K562 (cell line): ENCODE measurements at regions not wholly inside any gene's neighbourhood (a gene's known extent, or its start where the extent isn't known, plus 50 kb on each side); places are given as distances from the start of the nearest gene placed in this dataset.

Experiments used
- ATAC-seq: fragments of 200-7000 bp; cut with Tn5 transposase; 3 replicates; pipeline ENCODE4 v1.9.1; 2020; ENCODE audit warnings: moderate library complexity
- BruUV-seq: library from RNA; stranded (reverse); fragments of 400-500 nt; replicated peaks from 2 replicates; lab custom pipeline; 2021; lab: Mats Ljungman, UMichigan
- CTCF ChIA-PET: fragments of 300-600 bp; formaldehyde crosslinking; extraction: SDS; loops from one replicate; lab custom pipeline; 2021; ENCODE audit warnings: low intra/inter-chr PET ratio; lab: Yijun Ruan, JAX
- POLR2A ChIA-PET: fragments of 300-600, 350-650 bp; sonication (Branson Sonifier 250); formaldehyde crosslinking; extraction: SDS; loops from one replicate; lab custom pipeline; 2021; ENCODE audit warnings: antibody characterized with exemption, inconsistent platforms; lab: Yijun Ruan, JAX
- DNase-seq, 4 experiments: peaks; one replicate each; pipeline versions ENCODE4 v3.0.0 to v3.0.0-alpha.2; 2011 to 2018; ENCODE audit warnings: low spot score in 3 of 4, mixed read lengths in 3 of 4; ENCODE audit errors: extremely low read depth in 1 of 4
- FAIRE-seq: peaks from 2 replicates; lab custom pipeline; 2011; peaks lifted over from hg19 to GRCh38; lab: Jason Lieb, UNC
- H2AFZ ChIP-seq: 2 replicates; pipeline ENCODE4 v1.6.0; 2011; ENCODE audit warnings: low read depth, low read length, control low read depth, inconsistent platforms
- H3K27ac ChIP-seq: fragments of 200-600 bp; 3 replicates; pipeline ENCODE4 v1.8.0; 2011; ENCODE audit warnings: low read depth, mild to moderate bottlenecking, control low read depth, inconsistent platforms, low read length, moderate library complexity, mixed read lengths; ENCODE audit errors: extremely low read depth
- H3K27me3 ChIP-seq, 2 experiments: fragments of 300-600 bp in 1 of 2; 2 replicates in 1 of 2; 3 replicates in 1 of 2; pipeline versions ENCODE4 v1.6.0 to v1.8.0; 2011; ENCODE audit warnings: inconsistent platforms in 2 of 2, low read length in 2 of 2, mild to moderate bottlenecking in 1 of 2, mixed read lengths in 1 of 2, moderate library complexity in 1 of 2; ENCODE audit not compliant: control insufficient read depth in 2 of 2, insufficient read depth in 2 of 2
- H3K36me3 ChIP-seq: fragments of 300-600 bp; 3 replicates; pipeline ENCODE4 v1.8.0; 2011; ENCODE audit warnings: mild to moderate bottlenecking, low read length, inconsistent platforms; ENCODE audit not compliant: control insufficient read depth, insufficient read depth
- H3K4me1 ChIP-seq, 2 experiments: fragments of 200-600 bp in 1 of 2; replicated peaks in 1 of 2; 2 replicates in 1 of 2; 3 replicates in 1 of 2; pipeline versions ENCODE4 v1.5.1 to v1.8.0; 2011; ENCODE audit warnings: inconsistent platforms in 2 of 2, low read length in 2 of 2, mild to moderate bottlenecking in 1 of 2, mixed read lengths in 1 of 2, moderate library complexity in 1 of 2; ENCODE audit not compliant: control insufficient read depth in 2 of 2, insufficient read depth in 2 of 2
- H3K4me2 ChIP-seq: 2 replicates; pipeline ENCODE4 v1.6.1; 2011; ENCODE audit warnings: low read length, control low read depth, inconsistent platforms, mixed read lengths; ENCODE audit not compliant: insufficient read depth
- H3K4me3 ChIP-seq: fragments of 200-600 bp; sonication (generic), shearing (Covaris generic); 2 replicates; pipeline ENCODE4 v1.5.1; 2016; ENCODE audit warnings: control low read depth, inconsistent platforms
- H3K79me2 ChIP-seq: fragments of 200-600 bp; 3 replicates; pipeline ENCODE4 v1.8.0; 2011; ENCODE audit warnings: low read length, inconsistent platforms; ENCODE audit not compliant: control insufficient read depth, insufficient read depth
- H3K9ac ChIP-seq, 2 experiments: 2 replicates each; pipeline versions ENCODE4 v1.6.0 to v1.6.1; 2011; ENCODE audit warnings: low read depth in 2 of 2, low read length in 2 of 2, control low read depth in 1 of 2, inconsistent platforms in 1 of 2, mild to moderate bottlenecking in 1 of 2, mixed read lengths in 1 of 2; ENCODE audit not compliant: insufficient read depth in 1 of 2
- H3K9me1 ChIP-seq: one replicate; pipeline ENCODE4 v1.6.0; 2011; ENCODE audit warnings: inconsistent platforms, mild to moderate bottlenecking, low read length, moderate library complexity; ENCODE audit not compliant: control insufficient read depth, insufficient read depth
- H3K9me3 ChIP-seq: replicated peaks from 2 replicates; pipeline ENCODE4 v1.5.1; 2011; ENCODE audit warnings: low read depth, low read length, inconsistent platforms; ENCODE audit not compliant: control insufficient read depth, insufficient read depth
- H4K20me1 ChIP-seq: replicated peaks from 2 replicates; pipeline ENCODE4 v1.6.1; 2011; ENCODE audit warnings: low read length, inconsistent platforms, mixed read lengths; ENCODE audit not compliant: control insufficient read depth, insufficient read depth
- ELF4 ChIP-seq: fragments of 450-650 bp; formaldehyde crosslinking; IDR thresholded peaks from 2 replicates; pipeline ENCODE4 v1.4.0; 2022; ENCODE audit warnings: missing genetic modification characterization
- ERF ChIP-seq: fragments of 450-650 bp; formaldehyde crosslinking; IDR thresholded peaks from 2 replicates; pipeline ENCODE4 v1.4.0; 2020; ENCODE audit warnings: mild to moderate bottlenecking, mixed read lengths
- HEY1 ChIP-seq: fragments of 250-450 bp; sonication (Bioruptor Pico); IDR thresholded peaks from 2 replicates; pipeline ENCODE4 v1.5.0; 2020; ENCODE audit warnings: mild to moderate bottlenecking, moderate library complexity, borderline replicate concordance
- POLR3A ChIP-seq: IDR thresholded peaks from 2 replicates; pipeline ENCODE4 v1.6.1; 2011; ENCODE audit warnings: borderline replicate concordance, mild to moderate bottlenecking, moderate library complexity; ENCODE audit not compliant: insufficient read length, insufficient read depth; ENCODE audit errors: extremely low read depth
- RHOXF2B ChIP-seq: fragments of 250-450 bp; sonication (Bioruptor Pico); conservative IDR thresholded peaks from 2 replicates; pipeline ENCODE4 v1.5.1; 2021
- SMARCA5 ChIP-seq: fragments of 450-650 bp; IDR thresholded peaks from 2 replicates; pipeline ENCODE4 v1.6.1; 2016
- SMC3 ChIP-seq: conservative IDR thresholded peaks from 2 replicates; pipeline ENCODE4 v1.6.1; 2011; ENCODE audit warnings: low read depth, low read length, improper control_type of control experiment; ENCODE audit not compliant: insufficient read depth
- THRAP3 ChIP-seq: fragments of 450-650 bp; IDR thresholded peaks from 2 replicates; pipeline ENCODE4 v1.6.1; 2016; ENCODE audit warnings: mild to moderate bottlenecking, inconsistent platforms, borderline replicate concordance
- ZNF124 ChIP-seq: sonication (generic); formaldehyde crosslinking; IDR thresholded peaks from 2 replicates; pipeline ENCODE4 v1.8.1; 2022; ENCODE audit warnings: missing genetic modification reagents
- ZNF140 ChIP-seq: fragments of 250-450 bp; sonication (Bioruptor Pico); IDR thresholded peaks from 2 replicates; pipeline ENCODE4 v1.8.0; 2021; ENCODE audit warnings: moderate library complexity, mild to moderate bottlenecking, inconsistent platforms
- ZNF311 ChIP-seq: fragments of 250-450 bp; sonication (Bioruptor Pico); IDR thresholded peaks from 2 replicates; pipeline ENCODE4 v1.4.0; 2020; ENCODE audit warnings: mild to moderate bottlenecking, moderate library complexity
- ZNF324 ChIP-seq: fragments of 250-450 bp; sonication (Bioruptor Pico); IDR thresholded peaks from 2 replicates; pipeline ENCODE4 v1.4.0; 2020; ENCODE audit warnings: mild to moderate bottlenecking
- WGBS: fragments of 100-300 bp; shearing (Covaris generic); methylation state at CpG from one replicate; pipeline ENCODE4 v1.1.6; 2016; ENCODE audit warnings: low coverage, mixed read lengths; ENCODE audit not compliant: insufficient coverage; ENCODE audit errors: missing lambda C conversion rate; 5-methylcytosine and 5-hydroxymethylcytosine counted together
- in situ Hi-C: fragments of 300-500 bp; cut with MboI; formaldehyde crosslinking; loops from 4 replicates; pipeline ENCODE4 v1.15.0; 2018; ENCODE audit warnings: inconsistent platforms, mixed read lengths
- intact Hi-C: fragments of 100-400 bp; cut with micrococcal nuclease; formaldehyde crosslinking; loops from 2 replicates; pipeline ENCODE4 v1.14.2; 2022

DNA sequence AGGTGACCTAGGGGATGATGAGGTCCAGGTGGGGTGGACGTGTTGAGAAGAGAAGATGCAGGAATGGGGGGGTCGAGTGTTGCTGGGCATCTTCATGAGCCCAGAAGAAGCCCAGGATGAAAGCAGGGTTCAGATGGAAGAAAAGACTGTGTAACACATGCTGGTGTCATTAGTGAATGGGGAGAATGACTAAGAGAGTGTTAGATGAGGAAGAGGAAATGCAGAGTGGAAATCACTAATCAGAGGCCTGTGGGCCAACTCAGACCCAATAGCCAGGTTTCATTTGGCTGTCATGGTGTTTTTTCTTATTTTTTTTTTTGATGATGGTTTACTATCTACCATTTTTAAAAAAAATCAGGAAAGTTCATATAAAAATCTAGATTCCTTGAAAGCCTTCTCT, 180.8 kb upstream of the CAMK1G start:
- no peak for ATAC-seq
- Histone ChIP-seq H3K9me3 (no peaks in the 10 kb centered on the region), H3K4me3 (no peak overlapping the region), H2AFZ (no peak overlapping the region), H3K27me3 (peaks cover 0 to 5% of the 10 kb centered on the region in 2 experiments; a peak in 2 of 5 replicates), H3K79me2 (no peaks in the 10 kb centered on the region), H3K4me1 (no peaks in the 10 kb centered on the region), H3K9ac (no peak overlapping the region), H3K4me2 (no peak overlapping the region), H3K27ac (no peak overlapping the region), H3K9me1 (no peaks in the 10 kb centered on the region), H4K20me1 (no peaks in the 10 kb centered on the region; the same call in 1 of the 2 replicates), H3K36me3 (no peaks in the 10 kb centered on the region)
- 9% methylated on average over 2 of the region's 2 CpGs for WGBS
- ChIA-PET CTCF (no interaction called here), POLR2A (no interaction called here)
- DNase-seq, result no peak
- BruUV-seq, result no TSS peak
- TF ChIP-seq HEY1 (no peak), ZNF124 (CRISPR knock-in tag) (no peak), ERF (no peak), RHOXF2B (CRISPR knock-in tag) (no peak), ZNF140 (CRISPR knock-in tag) (no peak), ELF4 (CRISPR knock-in tag) (no peak), POLR3A (no peak), ZNF311 (no peak), ZNF324 (no peak), SMARCA5 (no peak), SMC3 (no peak), THRAP3 (no peak)
- FAIRE-seq, result no peak
- in situ Hi-C loops, result no loop called here
- intact Hi-C loops, result no loop called here
